ENCODE measurements at regions not wholly inside any gene's neighbourhood (a gene's known extent, or its start where the extent isn't known, plus 50 kb on each side); places are given as distances from the start of the nearest gene placed in this dataset.
"Not testable (repeated sequence)": the region's sequence is repeated elsewhere in the genome, so short reads cannot be mapped to it uniquely, and the experiment has no call there.

GRCh38 chr21:6567542-6567941 is 3953.8 kb upstream of the TPTE start:
- TF ChIP-seq EZH2 (IDR thresholded peaks at IDR 0.05); POLR2AphosphoS5 (IDR thresholded peaks at IDR 0.05; ENCODE audit: borderline replicate concordance, low read depth, low read length): not testable (repeated sequence)

Data from SK-N-MC (cell line).